Stomach (tissue), 8 donors: ENCODE measurements at regions not wholly inside any gene's neighbourhood (a gene's known extent, or its start where the extent isn't known, plus 50 kb on each side); places are given as distances from the start of the nearest gene placed in this dataset.

Source experiments
- DNase-seq, 2 donors: peaks; one replicate each; pipeline versions ENCODE4 v3.0.0 to v3.0.0-alpha.2; 2013 to 2019
- H3K27ac ChIP-seq, 5 donors: fragments of 200-600 bp in 4 of 5; sonication (generic) in 4 of 5; one replicate each; pipeline ENCODE4 v1.5.1; 2013 to 2019; ENCODE audit warnings: mild to moderate bottlenecking in 1 of 5, moderate library complexity in 1 of 5
- H3K27me3 ChIP-seq, 3 donors: fragments of 200-600 bp; sonication (generic); one replicate each; pipeline ENCODE4 v1.5.1; 2017 to 2019; ENCODE audit warnings: mixed run types in 1 of 3
- H3K36me3 ChIP-seq, 4 donors: fragments of 200-600 bp; sonication (generic); 1 replicate in 3 of 4; 2 replicates in 1 of 4; pipeline ENCODE4 v1.5.1; 2016 to 2019
- H3K4me1 ChIP-seq, 4 donors: fragments of 200-600 bp; sonication (generic); one replicate each; pipeline ENCODE4 v1.5.1; 2016 to 2019
- H3K4me3 ChIP-seq, 4 donors: fragments of 200-600 bp; sonication (generic) in 3 of 4; one replicate each; pipeline ENCODE4 v1.5.1; 2016 to 2019; ENCODE audit warnings: mild to moderate bottlenecking in 1 of 4
- H3K9me3 ChIP-seq, 4 donors: fragments of 200-600 bp; sonication (generic); one replicate each; pipeline ENCODE4 v1.5.1; 2016 to 2019
- EP300 ChIP-seq: sonication (generic); formaldehyde crosslinking; IDR thresholded peaks from one replicate; pipeline ENCODE4 v1.6.1; 2017; ENCODE audit warnings: antibody characterized with exemption
- POLR2A ChIP-seq, 4 donors: fragments of 450-650 bp; IDR thresholded peaks; one replicate each; pipeline ENCODE4 v1.6.1; 2016; ENCODE audit warnings: antibody characterized with exemption in 4 of 4, control low read depth in 2 of 4, mild to moderate bottlenecking in 1 of 4, moderate library complexity in 1 of 4
- POLR2AphosphoS5 ChIP-seq, 3 donors: sonication (generic); formaldehyde crosslinking; IDR thresholded peaks; one replicate each; pipeline ENCODE4 v1.6.1; 2016; ENCODE audit warnings: antibody characterized with exemption in 3 of 3
- WGBS, 5 donors: extraction: QIAGEN DNeasy Blood & Tissue Kit in 3 of 5; methylation state at CpG; one replicate each; pipeline versions ENCODE4 v1.1.5 to v1.1.7; 2013 to 2018; 5-methylcytosine and 5-hydroxymethylcytosine counted together
- intact Hi-C: fragments of 100-400 bp; cut with DNase I; formaldehyde crosslinking; loops from one replicate; pipeline ENCODE4 v1.15.1; 2023; ENCODE audit warnings: low total_unique reads
- TF ChIP-seq, protein P1 (sequence below), 7 experiments: fragments of 450-650 bp in 4 of 7; fragments of 200-600 bp in 3 of 7; sonication (generic) in 3 of 7; IDR thresholded peaks; one replicate each; pipeline ENCODE4 v1.5.1; 2016 to 2019; ENCODE audit warnings: antibody characterized with exemption in 7 of 7, control low read depth in 2 of 7, mild to moderate bottlenecking in 1 of 7
- donor health status: healthy with polysubstance abuse.
- donor health status: Bipolar disorder and iron deficiency.
- donor health status: healthy.

DNA sequence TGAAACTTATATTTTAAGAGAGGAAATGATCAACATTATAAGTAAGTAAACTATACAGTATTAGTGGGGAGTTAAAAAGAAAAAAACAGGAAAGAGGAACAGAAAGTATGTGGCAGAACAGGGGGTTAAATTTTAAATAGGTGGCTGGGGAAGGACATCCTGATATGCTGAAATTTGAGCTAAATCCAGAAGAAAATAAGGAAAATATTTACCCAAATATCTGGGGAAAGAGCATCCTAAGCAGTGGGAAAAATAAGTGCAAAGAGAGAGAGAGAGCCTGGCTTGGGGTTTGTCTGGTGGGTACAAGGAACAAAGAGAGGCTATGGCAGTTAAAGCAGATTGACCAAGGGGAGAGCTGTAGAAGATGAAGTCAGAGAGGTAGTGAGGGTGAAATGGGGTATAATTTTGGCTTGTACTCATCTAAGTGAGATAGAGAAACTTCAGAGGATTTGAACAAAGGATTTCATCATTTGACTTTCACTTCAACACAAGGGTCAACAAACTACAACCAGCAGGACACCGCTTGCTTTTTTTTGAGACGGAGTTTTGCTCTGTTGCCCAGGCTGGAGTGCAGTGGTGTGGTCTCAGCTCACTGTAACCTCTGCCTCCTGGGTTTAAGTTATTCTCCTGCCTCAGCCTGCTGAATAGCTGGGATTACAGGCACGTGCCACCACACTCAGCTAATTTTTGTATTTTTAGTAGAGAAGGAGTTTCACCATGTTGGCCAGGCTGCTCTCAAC is 328.4 kb upstream of the CNR1 start:
- whole genome bisulfite sequencing, 5 donors, result 69 to 83% (median 71%) methylated on average over 3 of the region's 3 CpGs
- Histone ChIP-seq H3K36me3 (no peaks in the 10 kb centered on the region), H3K4me1 (no peaks in the 10 kb centered on the region), H3K27me3 (no peaks in the 10 kb centered on the region), H3K4me3 (no peak overlapping the region), H3K27ac (no peak overlapping the region), H3K9me3 (no peaks in the 10 kb centered on the region)
- intact Hi-C loops, result no loop called here
- no peak for DNase-seq
- TF ChIP-seq POLR2AphosphoS5 (IDR thresholded peaks at IDR 0.05) (no peak), EP300 (no peak), POLR2A (IDR thresholded peaks at IDR 0.05) (no peak)
- TF ChIP-seq, protein P1, sequence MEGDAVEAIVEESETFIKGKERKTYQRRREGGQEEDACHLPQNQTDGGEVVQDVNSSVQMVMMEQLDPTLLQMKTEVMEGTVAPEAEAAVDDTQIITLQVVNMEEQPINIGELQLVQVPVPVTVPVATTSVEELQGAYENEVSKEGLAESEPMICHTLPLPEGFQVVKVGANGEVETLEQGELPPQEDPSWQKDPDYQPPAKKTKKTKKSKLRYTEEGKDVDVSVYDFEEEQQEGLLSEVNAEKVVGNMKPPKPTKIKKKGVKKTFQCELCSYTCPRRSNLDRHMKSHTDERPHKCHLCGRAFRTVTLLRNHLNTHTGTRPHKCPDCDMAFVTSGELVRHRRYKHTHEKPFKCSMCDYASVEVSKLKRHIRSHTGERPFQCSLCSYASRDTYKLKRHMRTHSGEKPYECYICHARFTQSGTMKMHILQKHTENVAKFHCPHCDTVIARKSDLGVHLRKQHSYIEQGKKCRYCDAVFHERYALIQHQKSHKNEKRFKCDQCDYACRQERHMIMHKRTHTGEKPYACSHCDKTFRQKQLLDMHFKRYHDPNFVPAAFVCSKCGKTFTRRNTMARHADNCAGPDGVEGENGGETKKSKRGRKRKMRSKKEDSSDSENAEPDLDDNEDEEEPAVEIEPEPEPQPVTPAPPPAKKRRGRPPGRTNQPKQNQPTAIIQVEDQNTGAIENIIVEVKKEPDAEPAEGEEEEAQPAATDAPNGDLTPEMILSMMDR (IDR thresholded peaks at IDR 0.05), result no peak

DNA sequence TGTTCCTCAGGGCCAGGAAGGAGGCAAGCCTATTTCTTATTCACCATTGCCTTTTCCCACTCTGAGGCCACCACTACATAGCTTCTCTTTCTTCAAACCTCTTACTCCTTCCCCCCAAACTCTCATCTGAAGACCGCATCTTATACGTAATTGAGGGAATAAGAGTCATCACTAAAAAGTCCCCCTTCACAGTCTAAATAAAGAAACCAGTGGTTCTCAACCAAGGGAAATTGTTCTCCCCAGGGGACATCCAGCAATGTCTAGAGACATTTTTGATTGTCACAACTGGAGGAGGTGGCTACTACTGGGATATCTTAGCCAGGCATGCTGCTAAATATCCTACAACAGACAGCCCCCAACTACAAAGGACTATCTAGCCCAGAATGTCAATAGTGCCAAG is 327.6 kb upstream of the CNR1 start:
- no peak for DNase-seq
- Histone ChIP-seq H3K27me3 (no peaks in the 10 kb centered on the region), H3K27ac (no peak overlapping the region), H3K9me3 (no peaks in the 10 kb centered on the region), H3K36me3 (no peaks in the 10 kb centered on the region), H3K4me3 (no peak overlapping the region), H3K4me1 (no peaks in the 10 kb centered on the region)
- 74 to 95% (median 89%) methylated on average over 2 of the region's 2 CpGs for WGBS, 5 donors
- intact Hi-C loops, result no loop called here
- TF ChIP-seq POLR2AphosphoS5 (IDR thresholded peaks at IDR 0.05) (no peak), POLR2A (IDR thresholded peaks at IDR 0.05) (no peak), EP300 (no peak)
- TF ChIP-seq, protein P1 (IDR thresholded peaks at IDR 0.05), result no peak

DNA sequence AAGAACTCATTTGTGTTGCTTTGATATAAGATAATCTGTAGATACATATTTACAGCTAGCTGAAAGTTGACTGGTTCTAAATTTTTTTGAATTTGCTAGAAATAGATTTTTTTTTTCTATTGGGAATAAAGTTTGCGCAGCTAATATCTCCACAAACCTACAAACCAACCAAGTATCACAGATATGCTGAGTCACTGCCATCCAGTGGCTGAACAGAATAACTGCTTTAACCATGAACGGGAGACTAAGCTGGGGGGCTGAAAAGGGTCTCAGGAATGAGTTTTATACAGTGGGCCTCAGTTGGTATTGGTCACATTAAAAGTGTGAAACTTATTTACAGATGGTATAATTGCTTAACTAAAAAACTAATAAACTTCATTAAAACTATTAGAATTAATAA is 326.7 kb upstream of the CNR1 start:
- H3K27ac ChIP-seq, result no peak overlapping the region
- no peaks in the 10 kb centered on the region for H3K36me3 ChIP-seq
- WGBS, 5 donors, result 60 to 74% (median 72%) methylated on average over 2 of the region's 2 CpGs
- no peak overlapping the region for H3K4me3 ChIP-seq
- no peak for DNase-seq
- intact Hi-C loops, result no loop called here
- H3K4me1 ChIP-seq, result no peaks in the 10 kb centered on the region
- H3K9me3 ChIP-seq, result no peaks in the 10 kb centered on the region
- H3K27me3 ChIP-seq, result no peaks in the 10 kb centered on the region
- TF ChIP-seq, protein P1 (IDR thresholded peaks at IDR 0.05), result no peak
- TF ChIP-seq POLR2A (IDR thresholded peaks at IDR 0.05), result no peak

DNA sequence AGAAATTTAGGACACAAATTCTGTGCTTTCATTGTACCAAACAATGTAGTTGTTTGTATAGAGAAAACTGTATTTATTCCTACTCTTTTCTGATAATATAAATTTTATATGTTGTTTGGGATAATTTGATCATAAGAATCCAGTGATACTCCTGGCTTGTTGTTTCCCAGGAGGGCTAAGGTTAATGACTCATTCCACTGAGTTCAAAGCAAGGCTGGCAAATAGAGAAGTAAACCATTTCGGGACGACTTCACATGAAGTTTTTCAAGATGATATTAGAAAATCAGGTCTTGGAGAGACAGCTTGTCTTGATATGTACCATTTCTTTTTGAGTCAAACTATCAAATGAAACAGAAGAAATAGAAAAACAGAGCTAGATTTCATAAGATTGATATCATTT is 326.1 kb upstream of the CNR1 start:
- no peak for TF ChIP-seq POLR2A (IDR thresholded peaks at IDR 0.05)
- no peak for TF ChIP-seq EP300
- TF ChIP-seq, protein P1 (IDR thresholded peaks at IDR 0.05), result no peak
- no peak for TF ChIP-seq POLR2AphosphoS5 (IDR thresholded peaks at IDR 0.05)
- Histone ChIP-seq H3K9me3 (no peaks in the 10 kb centered on the region), H3K4me1 (no peaks in the 10 kb centered on the region), H3K27me3 (no peaks in the 10 kb centered on the region), H3K4me3 (no peak overlapping the region), H3K27ac (no peak overlapping the region), H3K36me3 (no peaks in the 10 kb centered on the region)
- WGBS, 5 donors, result 72 to 86% (median 83%) methylated on average over 2 of the region's 2 CpGs
- no peak for DNase-seq
- intact Hi-C loops, result no loop called here
